ENCODE measurements at regions not wholly inside any gene's neighbourhood (a gene's known extent, or its start where the extent isn't known, plus 50 kb on each side); places are given as distances from the start of the nearest gene placed in this dataset.

DNA sequence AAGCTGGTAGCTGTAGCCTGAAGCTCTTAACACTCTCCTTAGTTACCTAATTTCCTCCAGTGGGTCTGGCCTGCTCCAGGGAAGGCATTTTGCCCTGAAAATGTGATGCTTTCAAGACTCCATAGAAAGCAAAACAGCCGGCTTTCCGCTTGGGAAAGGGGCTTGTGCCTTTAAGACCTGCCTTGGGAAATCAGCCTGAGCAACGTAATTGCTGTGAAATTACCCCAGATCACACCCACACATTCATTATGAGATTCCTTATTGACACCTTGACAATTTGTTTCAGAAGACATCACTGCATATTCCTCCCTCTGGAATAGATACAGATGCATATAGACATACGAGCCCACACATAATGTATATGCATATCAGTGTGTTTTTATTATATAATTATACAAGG is 190.5 kb upstream of the SKOR2 start:
- TF ChIP-seq MYC (IDR thresholded peaks at IDR 0.05; ENCODE audit: low read depth, low read length): no peak
- TF ChIP-seq, protein P1, sequence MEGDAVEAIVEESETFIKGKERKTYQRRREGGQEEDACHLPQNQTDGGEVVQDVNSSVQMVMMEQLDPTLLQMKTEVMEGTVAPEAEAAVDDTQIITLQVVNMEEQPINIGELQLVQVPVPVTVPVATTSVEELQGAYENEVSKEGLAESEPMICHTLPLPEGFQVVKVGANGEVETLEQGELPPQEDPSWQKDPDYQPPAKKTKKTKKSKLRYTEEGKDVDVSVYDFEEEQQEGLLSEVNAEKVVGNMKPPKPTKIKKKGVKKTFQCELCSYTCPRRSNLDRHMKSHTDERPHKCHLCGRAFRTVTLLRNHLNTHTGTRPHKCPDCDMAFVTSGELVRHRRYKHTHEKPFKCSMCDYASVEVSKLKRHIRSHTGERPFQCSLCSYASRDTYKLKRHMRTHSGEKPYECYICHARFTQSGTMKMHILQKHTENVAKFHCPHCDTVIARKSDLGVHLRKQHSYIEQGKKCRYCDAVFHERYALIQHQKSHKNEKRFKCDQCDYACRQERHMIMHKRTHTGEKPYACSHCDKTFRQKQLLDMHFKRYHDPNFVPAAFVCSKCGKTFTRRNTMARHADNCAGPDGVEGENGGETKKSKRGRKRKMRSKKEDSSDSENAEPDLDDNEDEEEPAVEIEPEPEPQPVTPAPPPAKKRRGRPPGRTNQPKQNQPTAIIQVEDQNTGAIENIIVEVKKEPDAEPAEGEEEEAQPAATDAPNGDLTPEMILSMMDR (IDR thresholded peaks at IDR 0.05; ENCODE audit: low read depth, low read length): no peak
- TF ChIP-seq, protein P2, sequence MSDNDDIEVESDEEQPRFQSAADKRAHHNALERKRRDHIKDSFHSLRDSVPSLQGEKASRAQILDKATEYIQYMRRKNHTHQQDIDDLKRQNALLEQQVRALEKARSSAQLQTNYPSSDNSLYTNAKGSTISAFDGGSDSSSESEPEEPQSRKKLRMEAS (IDR thresholded peaks at IDR 0.05; ENCODE audit: low read depth, low read length): no peak
- TF ChIP-seq POLR2A (IDR thresholded peaks at IDR 0.05; ENCODE audit: extremely low read depth, insufficient read length): no peak
- no peak for DNase-seq (ENCODE audit: low read depth)
- no peak overlapping the region for H3K4me3 ChIP-seq (ENCODE audit: low read depth, low read length)

DNA sequence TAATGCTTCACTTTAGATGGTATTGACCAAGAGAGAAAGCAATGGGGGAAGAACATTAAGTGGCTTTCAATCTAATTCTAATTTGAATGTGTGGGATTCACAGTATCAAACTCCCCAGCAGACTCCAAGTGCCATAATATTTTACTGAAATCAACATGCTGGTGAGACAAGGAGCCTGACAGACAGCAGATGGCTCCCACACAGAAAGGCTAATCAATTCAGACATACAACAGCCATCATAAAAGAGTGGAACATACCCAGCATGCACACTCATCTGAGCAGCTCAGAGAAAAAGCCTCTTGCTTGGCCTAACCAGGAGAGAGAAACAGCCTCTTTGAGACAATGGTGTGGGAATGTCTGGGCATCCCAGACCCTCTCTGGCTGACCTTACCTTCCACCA is 186.5 kb upstream of the SKOR2 start:
- no peak for DNase-seq (ENCODE audit: low read depth)
- TF ChIP-seq MYC (IDR thresholded peaks at IDR 0.05; ENCODE audit: low read depth, low read length) (no peak), POLR2A (IDR thresholded peaks at IDR 0.05; ENCODE audit: extremely low read depth, insufficient read length) (no peak)
- TF ChIP-seq, protein P2 (IDR thresholded peaks at IDR 0.05; ENCODE audit: low read depth, low read length): no peak
- TF ChIP-seq, protein P1 (IDR thresholded peaks at IDR 0.05; ENCODE audit: low read depth, low read length): no peak
- no peak overlapping the region for H3K4me3 ChIP-seq (ENCODE audit: low read depth, low read length)

DNA sequence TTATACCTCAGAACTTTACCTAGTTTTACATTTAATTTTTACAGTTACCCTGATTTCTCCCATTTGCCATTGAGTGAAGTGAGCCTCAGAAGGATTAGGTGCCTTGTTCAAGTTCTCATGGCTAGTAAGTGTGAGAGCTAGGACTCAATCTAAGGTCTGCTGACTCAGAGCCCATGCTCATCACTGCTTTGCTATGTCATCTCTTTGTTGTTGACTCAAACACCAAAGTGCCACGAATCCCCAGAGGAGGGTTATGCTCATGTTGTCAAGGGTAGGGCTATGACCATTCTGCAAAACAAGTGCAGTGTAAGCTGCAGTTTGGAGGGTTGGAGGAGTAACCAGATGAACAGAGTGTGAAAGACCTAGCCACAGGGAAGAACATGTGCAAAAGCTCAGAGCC is 185.4 kb upstream of the SKOR2 start:
- no peak for DNase-seq (ENCODE audit: low read depth)
- no peak overlapping the region for H3K4me3 ChIP-seq (ENCODE audit: low read depth, low read length)
- TF ChIP-seq, protein P1 (IDR thresholded peaks at IDR 0.05; ENCODE audit: low read depth, low read length): no peak
- TF ChIP-seq MYC (IDR thresholded peaks at IDR 0.05; ENCODE audit: low read depth, low read length) (no peak), POLR2A (IDR thresholded peaks at IDR 0.05; ENCODE audit: extremely low read depth, insufficient read length) (no peak)
- TF ChIP-seq, protein P2 (IDR thresholded peaks at IDR 0.05; ENCODE audit: low read depth, low read length): no peak

DNA sequence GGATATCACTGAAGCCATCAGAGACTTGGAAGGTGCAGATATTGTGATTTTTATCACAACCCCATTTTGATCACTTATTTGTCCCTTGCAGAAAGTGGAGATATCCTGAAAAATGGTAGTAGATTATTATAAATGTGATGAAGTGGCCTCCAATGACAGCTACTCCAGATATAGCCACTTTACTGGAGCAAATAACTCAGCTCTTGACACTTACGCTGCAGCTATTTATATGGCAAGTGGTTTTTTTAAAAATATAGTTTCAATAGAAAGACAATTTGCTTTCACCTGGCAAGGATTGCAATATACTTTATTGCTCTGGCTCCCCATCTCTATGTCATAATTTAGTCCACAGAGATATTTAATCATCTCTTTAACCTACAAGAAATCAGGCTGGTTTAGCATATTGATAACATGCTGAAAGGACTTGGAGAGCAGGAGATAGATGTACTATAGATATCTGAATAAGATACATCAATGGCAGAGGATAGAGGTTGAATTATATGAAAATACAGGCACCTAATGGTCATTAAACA is 182.8 kb upstream of the SKOR2 start:
- DNase-seq (ENCODE audit: low read depth): no peak
- no peak overlapping the region for H3K4me3 ChIP-seq (ENCODE audit: low read depth, low read length)
- TF ChIP-seq, protein P1 (IDR thresholded peaks at IDR 0.05; ENCODE audit: low read depth, low read length): no peak
- TF ChIP-seq POLR2A (IDR thresholded peaks at IDR 0.05; ENCODE audit: extremely low read depth, insufficient read length) (no peak), MYC (IDR thresholded peaks at IDR 0.05; ENCODE audit: low read depth, low read length) (no peak)
- TF ChIP-seq, protein P2 (IDR thresholded peaks at IDR 0.05; ENCODE audit: low read depth, low read length): no peak

GRCh38 chr18:47427923-47428637 is 176.6 kb upstream of the SKOR2 start:
- DNase-seq (ENCODE audit: low read depth): no peak
- H3K4me3 ChIP-seq (ENCODE audit: low read depth, low read length): no peak overlapping the region
- TF ChIP-seq POLR2A (IDR thresholded peaks at IDR 0.05; ENCODE audit: extremely low read depth, insufficient read length) (no peak), MYC (IDR thresholded peaks at IDR 0.05; ENCODE audit: low read depth, low read length) (no peak)
- TF ChIP-seq, protein P2 (IDR thresholded peaks at IDR 0.05; ENCODE audit: low read depth, low read length): no peak
- TF ChIP-seq, protein P1 (IDR thresholded peaks at IDR 0.05; ENCODE audit: low read depth, low read length): no peak
